ENCODE measurements at regions not wholly inside any gene's neighbourhood (a gene's known extent, or its start where the extent isn't known, plus 50 kb on each side); places are given as distances from the start of the nearest gene placed in this dataset.

DNA sequence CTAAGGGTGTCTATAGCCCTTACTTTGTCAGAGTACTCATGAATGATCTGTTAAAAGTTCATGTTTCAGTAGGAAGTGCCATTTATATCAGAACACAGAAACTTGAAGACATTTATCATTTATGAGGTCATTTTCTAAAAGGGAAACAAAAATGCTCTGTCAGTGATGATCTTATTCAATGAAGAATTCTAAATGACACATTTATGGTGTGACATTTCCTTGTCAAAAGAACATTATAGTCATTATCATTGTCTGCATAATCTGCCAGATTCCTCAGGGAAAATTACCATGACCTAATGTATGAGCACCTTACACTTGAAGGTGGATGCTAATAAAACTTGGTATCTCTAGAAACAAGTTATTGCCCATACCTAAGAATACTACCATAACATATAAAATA is 853.8 kb upstream of the SLITRK6 start:
- H3K27me3 Mint-ChIP-seq (ENCODE audit: insufficient read depth) = no peaks in the 10 kb centered on the region
- peaks cover 20% of the 10 kb centered on the region for H3K9me3 Mint-ChIP-seq
- H3K27ac Mint-ChIP-seq = no peak overlapping the region
- H3K36me3 Mint-ChIP-seq (ENCODE audit: low read depth) = no peaks in the 10 kb centered on the region
- TF ChIP-seq, protein P1, sequence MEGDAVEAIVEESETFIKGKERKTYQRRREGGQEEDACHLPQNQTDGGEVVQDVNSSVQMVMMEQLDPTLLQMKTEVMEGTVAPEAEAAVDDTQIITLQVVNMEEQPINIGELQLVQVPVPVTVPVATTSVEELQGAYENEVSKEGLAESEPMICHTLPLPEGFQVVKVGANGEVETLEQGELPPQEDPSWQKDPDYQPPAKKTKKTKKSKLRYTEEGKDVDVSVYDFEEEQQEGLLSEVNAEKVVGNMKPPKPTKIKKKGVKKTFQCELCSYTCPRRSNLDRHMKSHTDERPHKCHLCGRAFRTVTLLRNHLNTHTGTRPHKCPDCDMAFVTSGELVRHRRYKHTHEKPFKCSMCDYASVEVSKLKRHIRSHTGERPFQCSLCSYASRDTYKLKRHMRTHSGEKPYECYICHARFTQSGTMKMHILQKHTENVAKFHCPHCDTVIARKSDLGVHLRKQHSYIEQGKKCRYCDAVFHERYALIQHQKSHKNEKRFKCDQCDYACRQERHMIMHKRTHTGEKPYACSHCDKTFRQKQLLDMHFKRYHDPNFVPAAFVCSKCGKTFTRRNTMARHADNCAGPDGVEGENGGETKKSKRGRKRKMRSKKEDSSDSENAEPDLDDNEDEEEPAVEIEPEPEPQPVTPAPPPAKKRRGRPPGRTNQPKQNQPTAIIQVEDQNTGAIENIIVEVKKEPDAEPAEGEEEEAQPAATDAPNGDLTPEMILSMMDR (IDR thresholded peaks at IDR 0.05) = no peak
- H3K4me1 Mint-ChIP-seq (ENCODE audit: low read depth) = no peaks in the 10 kb centered on the region
- DNase-seq = no peak
- H3K4me3 Mint-ChIP-seq = no peak overlapping the region

DNA sequence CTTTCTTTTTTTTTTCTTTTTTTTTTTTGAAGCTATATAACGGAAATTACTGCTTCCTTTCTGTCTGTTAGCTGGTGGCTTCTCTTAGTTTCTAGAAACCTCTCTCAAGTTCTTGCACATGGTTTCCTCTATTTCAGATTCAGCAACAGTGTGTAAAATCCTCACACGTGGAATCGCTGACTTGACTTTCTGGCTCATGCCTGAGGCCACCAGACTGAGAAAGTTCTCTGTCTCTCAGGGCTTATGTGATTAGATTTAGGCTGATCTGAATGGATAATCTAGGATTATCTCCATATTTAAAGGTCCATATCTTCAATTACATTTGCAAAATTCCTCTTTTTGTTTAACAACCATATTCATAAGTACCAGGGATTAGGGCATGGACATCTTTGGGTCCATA is 856.3 kb upstream of the SLITRK6 start:
- no peak for DNase-seq
- Mint-ChIP-seq H3K27ac (no peak overlapping the region), H3K36me3 (ENCODE audit: low read depth) (no peaks in the 10 kb centered on the region), H3K27me3 (ENCODE audit: insufficient read depth) (no peaks in the 10 kb centered on the region), H3K4me1 (ENCODE audit: low read depth) (no peaks in the 10 kb centered on the region), H3K4me3 (no peak overlapping the region), H3K9me3 (peaks cover 28% of the 10 kb centered on the region)
- TF ChIP-seq, protein P1 (IDR thresholded peaks at IDR 0.05) = no peak

DNA sequence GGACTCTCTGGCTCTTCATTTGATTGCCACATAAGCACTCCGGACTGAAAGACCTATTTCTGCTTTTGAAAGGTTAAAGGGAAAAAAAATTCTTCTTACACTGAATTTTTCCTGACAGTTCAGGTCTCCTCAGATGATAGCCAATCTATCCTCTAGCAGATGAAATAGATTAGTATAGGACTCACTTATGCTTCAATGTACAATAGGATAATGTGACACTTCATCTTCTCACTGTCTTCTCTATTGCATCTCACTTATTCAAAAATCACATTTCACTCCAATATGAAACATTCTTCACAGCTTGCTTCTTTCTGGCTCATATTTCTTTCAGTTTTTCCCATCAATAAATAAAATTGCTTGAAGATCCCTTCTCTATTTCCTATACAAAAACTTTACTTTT is 860.9 kb upstream of the SLITRK6 start:
- Mint-ChIP-seq H3K36me3 (ENCODE audit: low read depth) (peaks cover 7% of the 10 kb centered on the region; the same call in 1 of the 2 replicates), H3K4me3 (no peak overlapping the region), H3K4me1 (ENCODE audit: low read depth) (no peaks in the 10 kb centered on the region), H3K9me3 (peaks cover 55% of the 10 kb centered on the region), H3K27me3 (ENCODE audit: insufficient read depth) (no peaks in the 10 kb centered on the region), H3K27ac (no peak overlapping the region)
- TF ChIP-seq, protein P1 (IDR thresholded peaks at IDR 0.05) = no peak
- DNase-seq = no peak

DNA sequence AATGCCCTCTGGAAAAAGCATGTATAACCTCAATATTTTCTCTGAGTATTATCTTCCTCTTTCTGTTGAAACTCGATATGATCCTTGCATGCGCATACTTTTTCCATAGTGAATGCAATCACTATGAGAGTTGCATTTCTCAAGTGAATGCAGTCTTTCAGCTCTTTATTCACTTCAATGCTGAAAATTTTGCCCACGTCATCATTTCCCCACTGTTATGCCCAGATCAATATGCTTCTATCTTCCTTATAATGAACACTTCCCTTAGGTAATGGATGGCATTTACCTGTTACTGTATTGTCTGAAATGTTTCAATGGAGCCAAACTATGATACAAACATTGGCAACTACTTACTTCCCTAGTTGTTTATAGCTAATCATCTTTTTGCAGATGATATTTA is 866.6 kb upstream of the SLITRK6 start:
- H3K4me1 Mint-ChIP-seq (ENCODE audit: low read depth) = no peaks in the 10 kb centered on the region
- H3K27ac Mint-ChIP-seq = no peak overlapping the region
- H3K27me3 Mint-ChIP-seq (ENCODE audit: insufficient read depth) = no peaks in the 10 kb centered on the region
- H3K36me3 Mint-ChIP-seq (ENCODE audit: low read depth) = peaks cover 7% of the 10 kb centered on the region; the same call in 1 of the 2 replicates
- no peak overlapping the region for H3K4me3 Mint-ChIP-seq
- TF ChIP-seq, protein P1 (IDR thresholded peaks at IDR 0.05) = no peak
- DNase-seq = no peak
- peaks cover 53% of the 10 kb centered on the region for H3K9me3 Mint-ChIP-seq

DNA sequence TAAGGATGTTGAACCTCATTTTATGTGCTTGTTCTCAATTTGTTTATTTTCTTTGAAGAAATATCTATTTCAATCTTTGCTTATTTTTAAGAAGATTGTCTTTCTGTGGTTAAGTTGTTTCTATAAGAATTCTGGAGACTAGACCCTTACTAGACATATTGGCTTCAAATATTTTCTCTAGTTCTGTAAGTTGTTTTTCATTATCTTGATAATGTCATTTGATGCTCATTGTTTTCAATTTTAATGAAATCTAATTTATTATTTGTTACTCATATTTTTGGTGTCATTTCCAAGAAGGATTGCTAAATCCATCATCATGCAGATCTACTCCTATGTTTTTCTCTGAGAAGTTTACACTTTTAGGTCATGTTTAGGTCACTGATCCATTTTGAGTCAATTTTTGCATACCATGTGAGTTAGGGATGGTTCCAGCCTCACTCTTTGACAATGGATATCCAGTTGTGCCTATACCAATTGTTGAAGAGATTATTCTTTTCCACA is 874.8 kb upstream of the SLITRK6 start:
- Mint-ChIP-seq H3K36me3 (ENCODE audit: low read depth) (no peaks in the 10 kb centered on the region), H3K4me1 (ENCODE audit: low read depth) (no peaks in the 10 kb centered on the region), H3K9me3 (peaks cover 37% of the 10 kb centered on the region), H3K27ac (no peak overlapping the region), H3K27me3 (ENCODE audit: insufficient read depth) (no peaks in the 10 kb centered on the region), H3K4me3 (no peak overlapping the region)
- DNase-seq = no peak
- TF ChIP-seq, protein P1 (IDR thresholded peaks at IDR 0.05) = no peak

DNA sequence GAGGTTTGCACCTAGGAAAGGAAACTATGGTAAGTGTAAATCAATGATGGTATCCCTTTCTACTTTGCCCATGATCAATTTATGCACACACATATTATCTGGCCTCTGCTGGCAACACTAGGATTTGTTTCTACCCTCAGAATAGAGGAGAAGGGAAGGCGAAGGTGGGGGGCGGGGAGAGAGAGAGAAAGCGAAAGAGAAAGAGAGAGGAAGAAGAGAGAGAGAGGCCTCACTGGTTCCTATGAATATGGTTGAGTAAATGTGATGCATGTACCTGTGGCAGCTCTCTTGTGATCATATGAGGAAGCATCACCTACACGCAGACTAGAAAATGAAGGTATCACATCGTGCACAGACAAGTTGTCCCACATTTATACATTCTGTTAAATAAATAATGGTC is 882.0 kb upstream of the SLITRK6 start:
- no peak overlapping the region for H3K4me3 Mint-ChIP-seq
- no peaks in the 10 kb centered on the region for H3K27me3 Mint-ChIP-seq (ENCODE audit: insufficient read depth)
- no peaks in the 10 kb centered on the region for H3K36me3 Mint-ChIP-seq (ENCODE audit: low read depth)
- no peak for DNase-seq
- TF ChIP-seq, protein P1 (IDR thresholded peaks at IDR 0.05) = no peak
- H3K9me3 Mint-ChIP-seq = peaks cover 18% of the 10 kb centered on the region
- H3K27ac Mint-ChIP-seq = no peak overlapping the region
- no peaks in the 10 kb centered on the region for H3K4me1 Mint-ChIP-seq (ENCODE audit: low read depth)
